HG02852 (cell line): ENCODE measurements at regions not wholly inside any gene's neighbourhood (a gene's known extent, or its start where the extent isn't known, plus 50 kb on each side); places are given as distances from the start of the nearest gene placed in this dataset.
A peak's percentile ranks its signal among the peaks of the same experiment; 100 is the strongest.
"Not testable (repeated sequence)": the region's sequence is repeated elsewhere in the genome, so short reads cannot be mapped to it uniquely, and the experiment has no call there.

Source experiments
- ATAC-seq: cut with Tn5 transposase; IDR thresholded peaks from one replicate; pipeline ENCODE4 v1.9.1; 2021; ENCODE audit warnings: mild to moderate bottlenecking, moderate library complexity; ENCODE audit not compliant: unreplicated experiment

DNA sequence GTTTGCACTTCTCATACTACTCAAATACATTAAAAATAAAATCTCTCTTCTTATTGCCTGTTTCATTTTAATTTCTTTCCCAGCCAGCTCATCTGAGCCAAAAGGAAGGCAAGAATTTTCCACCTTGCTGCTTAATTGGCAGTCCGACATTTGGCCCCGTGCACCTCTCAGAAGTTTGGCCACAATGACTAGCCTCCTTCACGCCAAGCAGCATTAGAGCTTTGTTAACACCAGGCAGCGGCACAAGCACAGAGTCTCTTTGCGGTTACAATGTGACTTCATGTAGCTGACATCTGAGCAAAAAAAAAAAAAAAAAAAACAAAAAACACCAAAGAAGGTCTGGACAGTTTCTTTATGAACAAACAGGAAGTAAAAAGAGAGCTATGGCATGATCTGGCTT is 248.9 kb downstream of the OSR1 start:
- ATAC-seq, result no peak

DNA sequence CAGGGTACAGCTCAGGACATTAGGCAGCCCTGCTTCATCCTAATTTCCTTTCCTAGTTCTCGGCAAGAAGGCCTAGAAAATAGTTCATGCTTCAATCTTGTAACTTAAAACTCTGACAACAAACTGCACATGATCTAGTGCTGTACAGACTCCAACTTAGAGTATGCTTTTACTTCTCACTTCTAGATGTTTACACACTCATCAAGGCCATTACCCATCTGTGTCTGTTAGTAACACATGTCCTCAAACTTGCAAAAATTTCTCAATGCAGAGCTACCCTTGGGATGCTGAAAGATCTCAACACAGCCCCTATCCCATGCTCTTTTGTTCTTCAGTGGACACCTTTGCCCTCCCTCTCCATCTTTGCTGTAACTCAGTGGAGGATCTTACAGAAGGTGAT is 252.0 kb downstream of the OSR1 start:
- ATAC-seq, result no peak

- ATAC-seq, result no peak
Observed at GRCh38 chr2:19104503-19104902, 253.9 kb downstream of the OSR1 start.

DNA sequence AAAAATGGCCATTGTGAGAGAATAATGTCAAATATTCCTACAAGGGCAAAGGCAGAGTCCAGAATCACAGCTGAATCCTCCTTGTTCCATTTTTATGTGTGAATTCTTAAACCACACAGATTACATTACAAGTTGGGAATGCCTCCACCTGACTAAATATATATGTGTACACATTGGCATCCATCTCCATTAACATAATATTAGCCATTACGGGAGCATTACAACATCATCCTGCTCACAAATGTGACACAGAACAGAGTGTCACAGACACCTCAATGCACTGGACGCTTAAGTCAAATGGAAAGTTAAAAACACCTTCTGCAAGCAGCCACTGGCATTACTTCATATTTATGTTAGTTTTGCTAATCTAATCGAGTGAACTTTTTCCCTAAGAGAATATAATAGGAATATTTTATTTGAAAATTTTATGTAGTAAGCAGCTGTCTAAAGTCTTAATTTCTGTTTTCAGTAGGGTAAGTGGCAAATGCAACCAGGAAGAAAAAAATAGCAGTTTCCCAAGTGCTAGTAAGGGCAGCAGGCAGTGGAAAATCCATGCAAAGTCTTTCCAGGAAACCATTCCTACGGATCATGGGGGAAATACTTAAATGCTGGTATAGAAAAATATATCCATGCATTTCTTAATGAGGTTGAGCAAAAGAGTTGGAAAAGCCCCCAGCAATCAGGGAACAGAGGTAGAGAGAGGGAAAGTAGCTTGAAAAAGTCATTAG is 255.6 kb downstream of the OSR1 start:
- ATAC-seq, result no peak

DNA sequence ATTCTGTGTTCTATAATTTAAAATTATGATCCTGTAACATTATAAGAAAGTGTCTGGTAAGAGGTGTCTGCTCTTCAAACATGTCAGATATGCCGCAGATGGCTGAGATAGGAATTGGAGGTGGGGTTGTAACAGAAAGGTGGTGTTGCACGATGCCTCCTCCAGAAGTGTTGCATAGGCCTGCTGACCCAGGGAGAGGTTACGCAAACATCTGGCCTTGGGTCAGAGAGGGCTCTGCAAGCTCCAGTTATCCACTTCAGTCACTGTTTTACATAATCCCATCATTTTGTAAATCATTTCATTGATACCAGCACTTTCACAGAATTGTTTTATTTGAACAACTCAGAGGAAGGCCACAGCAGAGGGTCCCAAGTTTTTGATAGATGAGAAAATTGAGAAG is 256.5 kb downstream of the OSR1 start:
- no peak for ATAC-seq

- no peak for ATAC-seq
Observed at GRCh38 chr2:19100570-19100969, 257.9 kb downstream of the OSR1 start.

DNA sequence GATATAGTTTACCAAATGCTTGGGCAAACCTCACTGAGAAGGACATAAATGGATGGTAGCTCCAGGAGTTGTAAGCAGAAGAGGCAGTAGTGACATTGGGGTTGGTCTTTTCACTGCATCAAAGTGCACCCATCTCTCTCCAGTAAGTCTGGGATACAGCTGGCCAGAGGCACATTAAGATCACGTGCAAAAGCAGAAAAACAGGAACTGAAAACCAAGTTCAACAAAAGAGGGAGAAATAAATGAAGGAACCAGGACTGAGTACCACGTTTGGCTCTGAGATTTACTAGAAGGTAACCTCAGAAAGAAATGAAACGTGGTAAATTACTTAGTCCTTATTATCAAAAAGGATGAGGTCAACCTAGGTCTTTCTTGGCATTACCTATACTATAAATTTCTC is 259.2 kb downstream of the OSR1 start:
- no peak for ATAC-seq

GRCh38 chr2:19098467-19099160 is 259.8 kb downstream of the OSR1 start:
- ATAC-seq, result no peak

DNA sequence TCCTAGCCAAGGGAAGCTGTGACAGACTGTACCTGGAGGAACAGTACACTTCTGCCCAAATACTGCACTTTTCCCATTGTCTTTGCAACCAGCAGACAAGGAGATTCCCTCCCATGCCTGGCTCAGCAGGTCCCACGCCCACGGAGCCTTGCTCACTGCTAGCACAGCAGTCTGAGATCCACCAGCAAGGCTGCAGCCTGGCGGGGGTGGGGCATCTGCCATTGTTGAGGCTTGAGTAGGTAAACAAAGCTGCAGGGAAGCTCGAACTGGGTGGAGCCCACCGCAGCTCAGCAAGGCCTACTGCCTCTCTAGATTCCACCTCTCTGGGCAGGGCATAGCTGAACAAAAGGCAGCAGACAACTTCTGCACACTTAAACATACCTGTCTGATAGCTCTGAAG is 268.9 kb downstream of the OSR1 start:
- ATAC-seq, result not testable (repeated sequence)

DNA sequence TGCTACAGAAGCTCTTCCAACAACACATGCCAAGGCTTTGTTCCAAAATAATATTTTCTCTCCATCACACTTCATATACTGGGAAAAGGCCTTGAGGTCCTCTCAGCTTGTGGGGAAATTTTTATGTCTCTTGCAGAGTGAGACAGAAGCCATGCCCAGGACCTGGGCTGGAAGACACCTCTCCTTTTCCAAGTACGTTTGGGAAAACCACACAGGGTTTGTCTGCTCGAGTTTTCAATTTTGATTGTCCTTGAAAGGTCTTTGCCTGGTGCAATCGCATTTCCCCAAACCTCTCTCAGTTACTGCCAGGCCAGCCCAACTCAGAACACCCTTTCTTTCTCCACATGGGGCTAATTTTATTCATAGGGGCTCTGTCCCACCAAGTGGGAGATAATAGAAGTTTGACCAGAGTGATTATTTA is 272.2 kb downstream of the OSR1 start:
- no peak for ATAC-seq

GRCh38 chr2:19078709-19079108 is 279.7 kb downstream of the OSR1 start:
- ATAC-seq, result no peak

DNA sequence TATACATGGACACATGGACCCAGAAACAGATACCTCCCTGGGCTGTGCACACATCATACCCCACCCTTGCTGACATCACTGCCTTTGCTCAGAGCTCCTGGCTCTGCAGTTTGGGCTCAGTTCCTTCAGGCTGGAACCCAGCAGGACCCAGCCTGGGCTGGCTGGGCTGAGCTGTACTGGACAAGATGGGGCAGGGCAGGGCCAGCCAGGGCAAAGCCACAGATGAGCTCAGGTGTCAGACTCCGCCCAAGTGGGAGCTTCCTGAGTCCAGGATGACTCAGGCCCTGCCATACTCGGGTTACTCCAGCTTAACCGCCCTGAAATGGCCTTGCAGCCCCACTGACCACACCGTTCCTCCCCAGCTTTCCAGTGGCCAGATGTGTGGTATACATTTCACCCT is 284.9 kb downstream of the OSR1 start:
- ATAC-seq, result no peak

GRCh38 chr2:19072161-19072560 is 286.3 kb downstream of the OSR1 start:
- ATAC-seq, result no peak

DNA sequence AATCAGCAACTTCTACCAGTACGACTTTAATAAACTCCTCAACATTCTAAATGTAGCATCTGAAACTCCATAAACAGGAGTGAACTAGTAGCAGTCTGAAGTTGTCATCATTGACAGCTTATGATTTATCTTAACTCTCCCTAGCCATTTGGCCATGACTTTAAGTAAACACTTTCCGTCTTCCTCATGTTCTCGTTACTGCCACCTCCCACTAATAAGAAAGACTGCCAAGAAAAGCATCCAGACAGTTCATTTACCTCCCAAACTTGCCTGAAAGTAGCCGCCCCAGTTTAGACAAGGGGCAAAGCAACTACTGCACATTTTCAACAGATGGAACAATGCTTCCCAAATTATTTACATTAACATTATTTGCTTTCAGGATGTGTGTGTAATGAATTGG is 287.5 kb downstream of the OSR1 start:
- no peak for ATAC-seq

- no peak for ATAC-seq
Observed at GRCh38 chr2:19068206-19068605, 290.2 kb downstream of the OSR1 start.

- no peak for ATAC-seq
Observed at GRCh38 chr2:19062370-19062769, 296.1 kb downstream of the OSR1 start.

- no peak for ATAC-seq
Observed at GRCh38 chr2:19059076-19059475, 299.3 kb downstream of the OSR1 start.

GRCh38 chr2:19051203-19051831 is 307.1 kb downstream of the OSR1 start:
- ATAC-seq, result no peak

- ATAC-seq, result no peak
Observed at GRCh38 chr2:19050354-19050753, 308.1 kb downstream of the OSR1 start.

GRCh38 chr2:19048593-19049266 is 309.7 kb downstream of the OSR1 start:
- ATAC-seq, result no peak

DNA sequence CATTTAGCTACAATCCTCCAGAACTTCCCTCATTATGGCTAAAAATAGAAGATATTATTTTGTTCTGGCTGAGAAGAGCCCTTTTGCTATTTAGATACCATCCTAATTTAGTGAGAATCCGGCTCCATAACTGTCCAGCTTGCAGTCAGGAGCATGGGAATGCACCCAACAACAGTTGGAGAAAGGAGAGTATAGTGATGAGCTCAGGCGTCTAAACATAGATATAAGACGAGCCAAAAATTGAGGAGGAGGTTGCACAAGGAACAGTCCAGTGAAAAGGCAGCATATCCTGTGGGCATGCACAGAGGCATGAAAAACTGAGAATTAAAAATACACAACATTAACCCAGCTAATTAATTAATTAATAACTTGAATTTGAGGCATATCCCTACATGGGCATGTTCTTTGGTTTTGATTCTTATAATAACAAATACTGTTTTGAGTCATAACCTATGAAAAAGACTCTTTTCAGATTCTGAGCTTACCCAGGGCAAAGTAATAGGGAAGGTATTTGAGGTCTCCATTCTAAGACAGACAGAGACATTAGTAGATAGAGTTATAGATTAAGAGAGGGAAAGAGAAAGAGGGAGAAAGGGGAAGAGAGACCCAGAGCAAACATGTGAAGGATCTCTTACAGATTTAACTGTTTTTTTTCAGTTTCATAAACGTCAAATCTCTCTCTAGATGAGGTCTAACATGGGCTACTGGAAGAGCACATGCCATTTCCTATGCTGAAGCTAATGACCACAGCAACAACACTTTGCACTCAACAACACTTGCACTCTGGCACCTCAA is 311.2 kb downstream of the OSR1 start:
- ATAC-seq, result peak; percentile 85
